Stomach smooth muscle (tissue), 2 donors: ENCODE measurements at regions not wholly inside any gene's neighbourhood (a gene's known extent, or its start where the extent isn't known, plus 50 kb on each side); places are given as distances from the start of the nearest gene placed in this dataset.

Experiments
- H3K27ac ChIP-seq: one replicate; pipeline ENCODE4 v1.7.0; 2013; ENCODE audit warnings: mild to moderate bottlenecking, low read length, inconsistent platforms
- H3K27me3 ChIP-seq, 2 donors: one replicate each; pipeline ENCODE4 v1.7.0; 2013; ENCODE audit warnings: low read length in 2 of 2; ENCODE audit not compliant: insufficient read depth in 2 of 2, control insufficient read depth in 1 of 2
- H3K36me3 ChIP-seq, 2 donors: one replicate each; pipeline ENCODE4 v1.7.0; 2013; ENCODE audit warnings: low read length in 2 of 2; ENCODE audit not compliant: control insufficient read depth in 2 of 2, insufficient read depth in 2 of 2
- H3K4me1 ChIP-seq: one replicate; pipeline ENCODE4 v1.7.0; 2013; ENCODE audit warnings: low read length; ENCODE audit not compliant: control insufficient read depth, insufficient read depth
- H3K4me3 ChIP-seq, 2 donors: one replicate each; pipeline ENCODE4 v1.7.0; 2013; ENCODE audit warnings: low read length in 2 of 2
- H3K9ac ChIP-seq, 2 donors: one replicate each; pipeline ENCODE4 v1.7.0; 2013; ENCODE audit warnings: low read length in 2 of 2, mild to moderate bottlenecking in 1 of 2
- H3K9me3 ChIP-seq, 2 donors: one replicate each; pipeline ENCODE4 v1.7.0; 2013; ENCODE audit warnings: low read length in 2 of 2; ENCODE audit not compliant: control insufficient read depth in 2 of 2
- donor health status: healthy.
- donor health status: Pancreatic carcinoma.

DNA sequence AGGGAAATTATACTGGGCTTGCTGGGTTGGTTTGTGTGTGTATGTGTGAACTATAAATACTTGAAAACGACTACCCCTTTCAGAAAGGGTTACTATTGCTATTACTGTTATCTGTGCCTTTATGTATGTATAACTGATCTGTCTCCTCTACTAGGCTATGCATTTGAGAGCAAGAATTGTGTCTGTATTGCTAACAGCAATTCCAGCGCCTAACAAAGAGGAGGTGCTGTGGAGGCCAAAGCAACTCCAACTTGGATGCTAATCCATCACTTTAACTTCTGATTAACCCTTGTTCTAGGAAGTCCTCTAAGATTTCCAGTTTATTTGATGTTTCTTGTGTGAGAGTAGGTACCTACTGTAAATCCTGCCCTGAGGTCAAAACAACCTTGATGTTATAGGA, 313.9 kb downstream of the PCNX1 start:
- Histone ChIP-seq H3K9me3 (peaks cover 3 to 5% of the 10 kb centered on the region in 2 donors), H3K9ac (no peak overlapping the region), H3K36me3 (no peaks in the 10 kb centered on the region), H3K27me3 (no peaks in the 10 kb centered on the region), H3K27ac (no peak overlapping the region), H3K4me1 (no peaks in the 10 kb centered on the region), H3K4me3 (no peak overlapping the region)

DNA sequence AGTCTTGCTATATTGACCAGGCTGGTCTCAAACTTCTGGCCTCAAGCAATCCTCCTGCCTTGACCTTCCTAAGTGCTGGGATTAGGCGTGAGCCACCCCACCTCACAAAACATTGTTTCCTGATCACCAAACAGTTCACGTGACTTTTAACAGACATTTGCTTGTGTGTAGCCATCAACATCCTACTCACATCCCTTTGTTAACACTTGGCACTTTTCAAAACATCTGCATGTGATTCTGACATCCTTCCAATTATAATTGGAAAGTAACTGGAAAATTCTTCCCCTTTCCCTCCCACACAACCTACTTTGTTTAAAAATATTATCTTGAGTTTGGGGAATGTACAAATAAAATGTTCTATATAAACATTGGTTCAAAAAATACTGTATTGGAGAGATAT, 317.9 kb downstream of the PCNX1 start:
- Histone ChIP-seq H3K36me3 (no peaks in the 10 kb centered on the region), H3K4me3 (no peak overlapping the region), H3K27ac (no peak overlapping the region), H3K9me3 (no peaks in the 10 kb centered on the region), H3K9ac (no peak overlapping the region), H3K27me3 (no peaks in the 10 kb centered on the region), H3K4me1 (no peaks in the 10 kb centered on the region)

DNA sequence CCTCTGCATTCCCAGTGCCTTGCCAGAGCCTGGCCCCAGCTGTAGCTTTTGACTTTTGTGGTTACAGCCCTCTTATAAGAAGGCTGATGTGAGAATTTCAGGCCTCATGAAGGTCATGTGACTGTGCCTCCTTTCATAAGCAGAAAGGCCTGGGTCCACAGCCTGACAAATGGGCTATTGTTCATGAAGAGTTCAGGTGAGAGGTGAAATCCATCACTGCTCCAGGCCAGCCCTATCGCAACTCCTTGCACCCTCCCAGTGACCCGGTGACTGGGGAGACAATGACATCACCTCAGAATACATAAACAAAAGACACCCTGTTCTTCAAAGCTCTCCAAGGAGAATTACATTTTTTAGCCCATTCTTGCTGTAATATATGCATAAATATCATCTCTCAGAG, 321.5 kb downstream of the PCNX1 start:
- H3K9ac ChIP-seq, result no peak overlapping the region
- H3K27ac ChIP-seq, result no peak overlapping the region
- H3K4me1 ChIP-seq, result no peaks in the 10 kb centered on the region
- no peaks in the 10 kb centered on the region for H3K9me3 ChIP-seq
- H3K36me3 ChIP-seq, result no peaks in the 10 kb centered on the region
- no peak overlapping the region for H3K4me3 ChIP-seq
- no peaks in the 10 kb centered on the region for H3K27me3 ChIP-seq

DNA sequence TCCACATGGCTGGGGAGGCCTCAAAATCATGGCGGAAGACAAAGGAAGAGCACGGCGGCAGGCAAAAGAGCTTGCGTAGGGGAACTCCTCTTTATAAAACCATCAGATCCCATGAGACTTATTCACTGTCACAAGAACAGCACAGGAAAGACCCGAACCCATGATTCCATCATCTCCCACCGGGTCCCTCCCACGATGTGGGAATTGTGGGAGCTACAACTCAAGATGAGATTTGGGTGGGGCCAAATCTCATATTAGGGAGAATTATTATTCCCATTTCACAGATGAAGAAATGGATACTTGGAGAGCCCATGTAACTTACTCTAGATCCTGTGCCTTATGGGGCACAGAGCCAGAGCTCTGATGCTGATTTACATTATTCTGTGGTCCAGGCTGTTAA, 322.6 kb downstream of the PCNX1 start:
- Histone ChIP-seq H3K27me3 (no peaks in the 10 kb centered on the region), H3K27ac (no peak overlapping the region), H3K4me1 (no peaks in the 10 kb centered on the region), H3K9me3 (no peaks in the 10 kb centered on the region), H3K36me3 (no peaks in the 10 kb centered on the region), H3K4me3 (no peak overlapping the region), H3K9ac (no peak overlapping the region)

DNA sequence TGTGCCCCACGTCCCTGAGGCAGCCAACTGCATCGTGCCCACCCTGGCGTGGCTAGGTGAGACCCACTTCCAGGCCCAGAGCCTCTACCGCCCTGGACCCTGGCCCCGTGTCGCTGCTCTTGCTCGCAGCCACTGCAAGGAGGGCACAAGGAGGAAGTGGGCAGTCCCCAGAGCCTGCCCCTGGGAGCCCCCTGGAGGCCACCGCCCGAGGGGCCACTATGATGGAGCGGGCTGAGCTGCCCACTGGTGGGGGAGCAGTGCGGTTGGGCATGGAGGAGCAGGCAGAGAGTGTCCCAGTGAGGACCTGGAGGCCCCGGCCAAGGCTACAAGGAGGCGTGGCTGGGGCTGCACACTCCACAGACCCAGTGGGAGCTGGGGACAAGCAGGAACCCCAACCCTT, 323.6 kb downstream of the PCNX1 start:
- Histone ChIP-seq H3K9ac (no peak overlapping the region), H3K27me3 (no peaks in the 10 kb centered on the region), H3K4me3 (no peak overlapping the region), H3K4me1 (no peaks in the 10 kb centered on the region), H3K27ac (no peak overlapping the region), H3K9me3 (no peaks in the 10 kb centered on the region), H3K36me3 (no peaks in the 10 kb centered on the region)

DNA sequence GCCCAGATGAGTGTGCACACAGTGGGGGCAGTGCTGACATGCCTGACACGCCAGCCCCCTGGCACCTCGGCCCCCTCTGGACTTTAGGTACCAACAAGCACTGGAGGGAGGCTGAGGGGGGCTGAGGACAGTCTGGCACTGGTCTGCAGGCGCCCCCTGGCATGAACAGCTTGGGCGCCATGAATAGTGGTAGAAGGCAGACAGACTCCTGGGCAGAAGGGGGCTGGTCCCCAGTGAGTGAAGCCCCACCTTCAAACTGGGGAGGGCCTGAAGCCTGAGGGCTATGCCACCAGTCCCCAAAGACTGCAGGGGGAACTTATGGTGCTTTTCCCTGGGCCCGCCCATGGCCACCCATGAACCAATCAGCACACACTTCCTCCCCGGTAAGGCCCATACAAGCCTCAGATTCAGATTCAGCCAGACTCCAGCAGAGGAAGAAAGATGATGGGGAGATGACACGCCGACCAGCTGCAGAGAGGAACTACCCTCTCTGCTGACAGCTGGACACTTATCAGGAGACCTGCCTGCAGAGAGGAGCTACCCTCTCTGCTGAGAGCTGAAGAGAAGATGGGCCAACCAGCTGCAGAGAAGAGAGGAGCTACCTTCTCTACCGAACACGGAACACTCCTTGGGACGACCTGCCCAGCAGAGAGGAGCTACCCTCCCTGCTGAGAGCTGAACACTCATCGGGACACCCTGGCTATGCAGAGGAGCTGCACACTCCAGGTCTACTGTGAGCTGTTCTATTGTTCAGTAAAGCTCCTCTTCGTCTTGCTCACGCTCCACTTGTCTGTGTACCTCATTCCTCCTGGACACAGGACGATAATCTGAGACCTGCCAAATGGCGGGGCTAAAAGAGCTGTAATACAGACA, 324.5 kb downstream of the PCNX1 start:
- no peaks in the 10 kb centered on the region for H3K27me3 ChIP-seq

DNA sequence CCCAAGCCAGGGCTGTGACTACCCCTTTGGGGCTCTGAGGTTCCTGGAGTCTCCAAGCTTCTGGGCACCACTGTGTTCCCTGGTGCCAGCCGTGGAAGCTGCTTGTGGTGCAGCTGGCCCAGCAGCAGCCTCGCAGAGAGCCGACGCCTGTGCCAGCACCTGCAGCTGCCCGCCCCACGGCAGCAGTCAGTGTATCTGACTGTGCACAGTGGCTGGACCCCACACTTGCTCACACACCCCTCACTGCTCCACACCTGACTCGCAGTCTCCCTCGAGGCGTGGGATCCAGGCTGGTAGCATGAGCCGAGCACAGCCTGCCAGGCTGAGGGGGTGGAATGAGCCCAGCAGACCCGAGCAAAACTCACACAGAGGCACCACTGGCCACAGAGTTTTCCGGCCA, 325.2 kb downstream of the PCNX1 start:
- Histone ChIP-seq H3K36me3 (no peaks in the 10 kb centered on the region), H3K9ac (no peak overlapping the region), H3K4me1 (no peaks in the 10 kb centered on the region), H3K27me3 (no peaks in the 10 kb centered on the region), H3K4me3 (no peak overlapping the region), H3K27ac (no peak overlapping the region), H3K9me3 (no peaks in the 10 kb centered on the region)

More for the DNA sequence above, 324.5 kb downstream of the PCNX1 start:
- no peaks in the 10 kb centered on the region for H3K36me3 ChIP-seq
- H3K4me1 ChIP-seq, result no peaks in the 10 kb centered on the region
- no peak overlapping the region for H3K4me3 ChIP-seq
- H3K9ac ChIP-seq, result no peak overlapping the region
- H3K9me3 ChIP-seq, result no peaks in the 10 kb centered on the region
- H3K27ac ChIP-seq, result no peak overlapping the region

DNA sequence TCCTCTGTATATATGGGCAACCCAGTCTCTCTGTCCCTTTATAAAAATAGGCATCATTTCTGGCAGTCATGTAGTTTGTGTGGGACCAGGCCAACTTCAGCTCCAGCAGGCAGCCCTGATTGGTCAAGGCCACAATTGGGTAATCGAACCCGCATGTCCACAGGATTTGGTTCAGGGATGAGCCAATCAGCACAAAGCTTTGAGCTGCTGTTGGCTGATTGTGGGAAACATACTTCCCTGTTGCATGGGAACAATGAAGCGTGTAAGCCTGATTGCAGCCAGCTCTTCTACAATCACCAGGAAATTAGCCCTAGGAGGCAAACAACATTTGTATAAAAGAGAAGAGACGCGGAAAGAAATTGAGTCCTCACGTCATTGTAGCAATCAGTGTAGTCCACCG, 328.6 kb downstream of the PCNX1 start:
- Histone ChIP-seq H3K9me3 (no peaks in the 10 kb centered on the region), H3K9ac (no peak overlapping the region), H3K36me3 (no peaks in the 10 kb centered on the region), H3K4me1 (no peaks in the 10 kb centered on the region), H3K4me3 (no peak overlapping the region), H3K27ac (no peak overlapping the region), H3K27me3 (no peaks in the 10 kb centered on the region)

DNA sequence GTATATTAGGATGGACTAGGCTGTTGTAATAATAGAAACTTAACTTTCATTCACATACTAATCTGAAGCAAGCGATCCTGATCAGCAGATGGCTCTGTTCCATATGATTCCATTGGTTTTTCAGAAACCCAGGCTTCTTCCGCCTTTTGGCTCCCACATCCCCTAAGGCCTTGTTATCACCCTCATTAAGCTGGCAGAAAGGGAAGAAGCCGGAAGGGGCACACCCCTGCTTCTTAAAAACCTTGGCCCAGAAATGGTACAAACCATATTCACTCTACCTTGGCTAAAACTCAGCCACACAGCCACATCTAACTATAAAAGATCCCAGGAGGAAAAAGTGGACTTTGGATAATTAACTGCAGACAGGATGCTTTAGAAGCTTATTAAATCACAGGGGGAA, 329.2 kb downstream of the PCNX1 start:
- no peak overlapping the region for H3K4me3 ChIP-seq
- H3K27me3 ChIP-seq, result no peaks in the 10 kb centered on the region
- no peak overlapping the region for H3K27ac ChIP-seq
- no peaks in the 10 kb centered on the region for H3K9me3 ChIP-seq
- no peak overlapping the region for H3K9ac ChIP-seq
- no peaks in the 10 kb centered on the region for H3K4me1 ChIP-seq
- no peaks in the 10 kb centered on the region for H3K36me3 ChIP-seq

DNA sequence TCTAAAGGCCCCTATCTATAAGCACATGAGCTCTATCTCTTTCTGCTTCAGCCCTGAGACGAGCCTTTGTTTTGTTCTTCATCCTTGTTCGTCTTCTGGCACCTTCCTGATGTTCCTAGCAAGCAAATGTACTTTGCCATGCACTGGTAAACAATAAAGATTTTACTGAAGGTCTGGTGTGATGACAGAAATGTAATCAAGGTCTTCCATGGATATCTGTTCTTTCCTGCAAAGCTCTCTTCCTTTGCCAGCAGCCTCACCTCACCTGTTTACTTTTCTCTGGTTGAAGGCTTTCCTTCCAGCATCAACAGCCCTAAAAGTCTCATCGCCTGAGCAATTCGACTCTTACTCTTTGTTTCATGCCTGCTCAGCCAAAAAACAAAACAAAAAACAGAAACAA, 330.3 kb downstream of the PCNX1 start:
- H3K27ac ChIP-seq, result no peak overlapping the region
- H3K27me3 ChIP-seq, result no peaks in the 10 kb centered on the region
- H3K9me3 ChIP-seq, result no peaks in the 10 kb centered on the region
- no peak overlapping the region for H3K4me3 ChIP-seq
- H3K4me1 ChIP-seq, result peaks cover 5% of the 10 kb centered on the region
- H3K9ac ChIP-seq, result no peak overlapping the region
- H3K36me3 ChIP-seq, result no peaks in the 10 kb centered on the region

DNA sequence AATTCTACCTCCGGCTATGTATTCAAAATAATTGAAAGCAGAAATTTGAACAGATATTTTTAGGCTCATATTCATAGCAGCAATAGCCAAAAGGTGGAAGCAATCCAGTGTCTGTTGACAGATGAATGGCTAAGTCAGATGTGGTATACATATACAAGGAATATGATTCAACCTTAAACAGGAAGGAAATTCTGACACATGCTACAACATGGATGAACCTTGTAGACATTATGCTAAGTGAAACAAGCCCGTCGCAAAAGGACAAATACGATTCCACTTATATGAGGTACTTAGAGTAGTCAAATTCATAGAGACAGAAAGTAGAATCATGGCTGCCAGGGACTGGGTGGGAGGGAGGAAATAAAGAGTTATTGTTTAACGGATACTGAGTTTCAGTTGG, 331.6 kb downstream of the PCNX1 start:
- H3K9me3 ChIP-seq, result no peaks in the 10 kb centered on the region
- peaks cover 5% of the 10 kb centered on the region for H3K4me1 ChIP-seq
- H3K36me3 ChIP-seq, result no peaks in the 10 kb centered on the region
- H3K27ac ChIP-seq, result no peak overlapping the region
- H3K27me3 ChIP-seq, result no peaks in the 10 kb centered on the region
- no peak overlapping the region for H3K9ac ChIP-seq
- no peak overlapping the region for H3K4me3 ChIP-seq
